Effector memory CD8-positive, alpha-beta T cell (primary cell): ENCODE measurements at regions not wholly inside any gene's neighbourhood (a gene's known extent, or its start where the extent isn't known, plus 50 kb on each side); places are given as distances from the start of the nearest gene placed in this dataset.

Source experiments
- ATAC-seq: fragments of 150-1000 bp; cut with Tn5 transposase; replicated peaks from 2 replicates; pipeline ENCODE4 v1.10.0; 2021; ENCODE audit warnings: mild to moderate bottlenecking, moderate library complexity
- DNase-seq, 3 experiments: peaks; one replicate each; pipeline ENCODE4 v3.0.0; 2021
- H3K27ac Mint-ChIP-seq, 2 donors: one replicate each; pipeline ENCODE4 v1.8.0; 2022; ENCODE audit warnings: mild to moderate bottlenecking in 2 of 2, mixed read lengths in 2 of 2, moderate library complexity in 2 of 2
- H3K27me3 Mint-ChIP-seq, 2 donors: one replicate each; pipeline ENCODE4 v1.8.0; 2022; ENCODE audit warnings: mixed read lengths in 2 of 2
- H3K36me3 Mint-ChIP-seq: one replicate; pipeline ENCODE4 v1.8.0; 2022; ENCODE audit warnings: mild to moderate bottlenecking, moderate library complexity, mixed read lengths; ENCODE audit not compliant: insufficient read depth
- H3K4me1 Mint-ChIP-seq, 2 donors: one replicate each; pipeline ENCODE4 v1.8.0; 2022; ENCODE audit warnings: low read depth in 2 of 2, mixed read lengths in 2 of 2
- H3K4me3 Mint-ChIP-seq, 2 donors: one replicate each; pipeline ENCODE4 v1.8.0; 2022; ENCODE audit warnings: mild to moderate bottlenecking in 2 of 2, mixed read lengths in 2 of 2, moderate library complexity in 2 of 2
- H3K9me3 Mint-ChIP-seq, 2 donors: one replicate each; pipeline ENCODE4 v1.8.0; 2022; ENCODE audit warnings: mixed read lengths in 2 of 2

DNA sequence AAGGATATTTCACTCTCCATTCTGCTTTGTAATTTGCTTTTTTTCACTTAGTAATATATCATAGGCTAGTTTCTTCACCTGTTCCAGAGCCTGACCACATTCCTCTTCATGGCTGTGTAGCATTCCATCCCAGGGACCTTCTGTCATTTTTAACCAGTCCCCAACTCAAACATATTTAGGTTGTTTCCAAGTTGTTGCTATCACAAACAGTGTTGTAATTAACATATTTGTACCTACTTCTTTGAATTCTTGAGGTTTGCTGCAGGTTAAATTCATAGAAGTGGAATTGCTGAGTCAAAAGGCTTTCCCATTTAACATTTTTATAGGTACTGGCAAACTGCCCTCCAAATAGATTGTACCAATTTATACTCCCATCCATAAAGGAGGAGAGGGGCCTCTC, 65.1 kb upstream of the MED9 start:
- Mint-ChIP-seq H3K4me1 (peaks cover 16 to 18% of the 10 kb centered on the region in 2 donors), H3K27ac (no peak overlapping the region)
- ATAC-seq: no peak

DNA sequence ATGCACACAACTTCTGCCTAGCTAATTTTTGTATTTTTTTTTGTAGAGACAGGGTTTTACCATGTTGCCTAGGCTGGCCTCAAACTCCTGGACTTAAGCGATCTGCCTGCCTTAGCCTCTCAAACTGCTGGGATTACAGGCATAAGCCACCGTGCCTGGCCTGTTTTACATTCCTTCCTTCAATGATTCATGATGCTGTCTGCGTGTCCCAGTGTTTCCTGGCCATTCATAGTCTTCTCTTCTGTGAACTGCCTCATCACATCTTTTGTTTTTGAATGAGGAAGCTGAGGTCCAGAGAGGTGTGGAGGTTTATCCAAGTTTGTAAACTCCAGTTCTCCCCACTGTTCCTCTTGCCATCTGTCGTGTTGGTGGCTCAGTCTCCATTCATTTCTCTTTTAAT, 64.5 kb upstream of the MED9 start:
- no peaks in the 10 kb centered on the region for H3K36me3 Mint-ChIP-seq
- H3K9me3 Mint-ChIP-seq: no peaks in the 10 kb centered on the region
- H3K4me3 Mint-ChIP-seq: no peak overlapping the region
- peaks cover 6 to 8% of the 10 kb centered on the region in 2 donors for H3K27me3 Mint-ChIP-seq
- H3K4me1 Mint-ChIP-seq: peaks cover 17 to 19% of the 10 kb centered on the region in 2 donors
- DNase-seq (no peak), ATAC-seq (no peak)
- no peak overlapping the region for H3K27ac Mint-ChIP-seq

More for the DNA sequence above, 65.1 kb upstream of the MED9 start:
- peaks cover 6 to 8% of the 10 kb centered on the region in 2 donors for H3K27me3 Mint-ChIP-seq
- no peak for DNase-seq
- no peak overlapping the region for H3K4me3 Mint-ChIP-seq
- no peaks in the 10 kb centered on the region for H3K36me3 Mint-ChIP-seq
- H3K9me3 Mint-ChIP-seq: no peaks in the 10 kb centered on the region

DNA sequence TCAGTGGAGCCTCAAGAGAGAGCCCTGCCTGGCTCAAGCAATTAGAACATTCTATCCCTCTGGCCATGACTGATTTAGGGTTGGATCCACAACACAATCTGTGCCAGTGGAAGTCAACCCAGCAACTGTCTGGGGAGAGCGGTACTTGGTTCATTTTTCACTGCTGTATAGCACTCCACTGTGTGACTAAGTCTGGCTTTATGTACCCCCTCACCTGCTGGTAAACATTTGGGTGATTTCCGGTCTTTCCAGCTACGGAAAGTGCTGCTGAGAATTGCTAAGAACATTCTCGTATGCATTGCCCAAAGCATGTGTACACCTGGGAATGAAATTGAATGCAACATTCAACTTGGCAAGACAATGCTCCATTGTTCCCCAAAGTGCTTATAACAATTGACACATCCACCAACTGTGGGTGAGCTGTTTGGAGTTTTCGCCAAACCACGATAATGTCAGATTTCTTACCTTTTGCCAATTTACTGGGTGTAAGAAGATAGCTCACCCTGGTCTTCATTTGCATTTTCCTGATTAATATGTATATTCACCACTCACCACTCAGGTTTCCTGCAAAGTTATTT, 63.5 kb upstream of the MED9 start:
- peaks cover 6 to 8% of the 10 kb centered on the region in 2 donors for H3K27me3 Mint-ChIP-seq
- peaks cover 12 to 17% of the 10 kb centered on the region in 2 donors for H3K4me1 Mint-ChIP-seq
- DNase-seq (no peak), ATAC-seq (no peak)
- no peak overlapping the region for H3K4me3 Mint-ChIP-seq
- no peaks in the 10 kb centered on the region for H3K36me3 Mint-ChIP-seq
- H3K27ac Mint-ChIP-seq: no peak overlapping the region
- H3K9me3 Mint-ChIP-seq: no peaks in the 10 kb centered on the region

DNA sequence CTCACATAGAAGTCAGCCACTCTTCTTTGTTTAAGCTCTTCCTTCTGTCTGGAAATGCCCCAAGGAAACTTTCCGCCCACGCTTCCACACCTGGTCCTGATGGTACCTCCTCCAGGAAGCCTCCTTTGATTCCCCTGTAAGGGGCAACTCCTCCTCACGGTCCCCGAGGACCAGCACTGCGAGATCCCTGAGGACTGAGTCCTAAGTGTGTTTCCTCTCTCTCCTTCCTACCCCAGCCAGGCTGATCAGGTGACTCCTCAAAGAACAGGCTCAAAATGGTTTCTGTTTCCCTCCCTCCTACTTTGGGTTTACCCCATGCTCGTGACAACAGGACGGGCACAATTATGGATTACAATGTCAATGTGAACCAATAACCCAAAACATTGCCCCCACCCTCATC, 63.0 kb upstream of the MED9 start:
- Mint-ChIP-seq H3K4me3 (no peak overlapping the region), H3K9me3 (no peaks in the 10 kb centered on the region), H3K36me3 (no peaks in the 10 kb centered on the region), H3K27me3 (peaks cover 6 to 8% of the 10 kb centered on the region in 2 donors), H3K4me1 (peaks cover 12 to 17% of the 10 kb centered on the region in 2 donors), H3K27ac (no peak overlapping the region)
- ATAC-seq (no peak), DNase-seq (no peak)

DNA sequence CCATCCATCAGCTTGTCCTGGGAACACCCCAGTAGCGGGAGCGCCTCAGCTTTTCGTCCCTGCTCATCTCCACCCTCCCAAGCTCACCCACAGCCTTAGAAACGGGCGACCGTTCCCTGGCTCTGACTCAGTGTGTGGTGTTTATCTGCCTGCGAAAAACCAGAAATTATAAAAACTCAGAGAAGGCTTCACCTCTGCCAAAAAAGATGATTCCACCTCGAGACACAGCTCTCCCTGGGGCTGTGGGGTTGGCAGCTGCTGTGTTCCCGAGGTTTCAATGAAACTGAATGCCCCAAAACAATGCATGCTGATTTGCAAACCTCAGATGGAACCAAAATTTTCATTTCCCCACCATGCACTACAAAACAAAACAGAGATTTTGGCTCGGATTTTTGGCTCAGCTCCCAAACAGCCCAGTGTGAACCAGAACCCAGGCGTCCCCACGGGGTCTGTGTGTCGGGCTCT, 62.4 kb upstream of the MED9 start:
- DNase-seq (no peak), ATAC-seq (no peak)
- H3K27me3 Mint-ChIP-seq: peaks cover 6 to 8% of the 10 kb centered on the region in 2 donors
- H3K36me3 Mint-ChIP-seq: no peaks in the 10 kb centered on the region
- no peak overlapping the region for H3K27ac Mint-ChIP-seq
- H3K9me3 Mint-ChIP-seq: no peaks in the 10 kb centered on the region
- peaks cover 12 to 15% of the 10 kb centered on the region in 2 donors for H3K4me1 Mint-ChIP-seq
- H3K4me3 Mint-ChIP-seq: no peak overlapping the region

DNA sequence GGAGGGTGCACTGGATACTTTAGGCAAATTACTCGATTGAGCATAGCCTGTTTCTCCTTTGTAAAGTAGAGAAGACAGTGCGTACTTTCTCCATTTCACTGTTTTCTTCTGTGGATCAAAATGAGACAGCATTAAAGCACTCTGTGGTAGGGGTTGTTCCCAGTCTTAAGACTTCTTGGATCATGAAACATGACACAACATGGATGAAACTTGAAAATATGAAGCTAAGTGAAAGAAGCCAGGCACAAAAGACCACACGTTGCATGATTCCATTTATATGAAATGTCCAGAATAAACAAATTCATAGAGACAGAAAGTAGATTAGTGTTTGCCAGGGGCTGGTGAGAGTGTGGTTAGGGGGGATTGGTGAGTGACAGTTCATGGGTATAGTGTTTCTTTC, 61.8 kb upstream of the MED9 start:
- ATAC-seq: no peak
- DNase-seq: no peak
- H3K4me1 Mint-ChIP-seq: peaks cover 11 to 12% of the 10 kb centered on the region in 2 donors
- no peak overlapping the region for H3K4me3 Mint-ChIP-seq
- H3K36me3 Mint-ChIP-seq: peaks cover 3% of the 10 kb centered on the region
- no peak overlapping the region for H3K27ac Mint-ChIP-seq
- H3K27me3 Mint-ChIP-seq: peaks cover 6 to 8% of the 10 kb centered on the region in 2 donors
- H3K9me3 Mint-ChIP-seq: no peaks in the 10 kb centered on the region

DNA sequence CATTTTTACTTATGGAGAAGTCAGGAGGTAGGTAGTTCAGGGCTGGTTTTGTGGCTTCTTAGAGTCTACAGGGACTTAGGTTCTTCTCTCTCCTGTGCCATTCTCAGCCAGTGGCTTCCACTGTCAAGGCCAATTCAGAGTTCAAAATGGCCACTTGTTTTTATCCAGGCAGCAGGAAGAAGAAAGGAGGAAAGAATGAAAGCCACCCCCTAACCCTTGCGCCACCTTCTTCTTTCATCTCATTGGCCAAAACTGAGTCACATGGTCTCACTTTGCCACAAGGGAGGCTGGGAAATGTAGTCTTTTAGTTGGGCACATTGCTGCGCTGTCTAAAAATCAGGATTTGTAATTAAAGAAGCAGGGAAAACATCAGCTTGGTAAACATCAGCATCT, 60.8 kb upstream of the MED9 start:
- Mint-ChIP-seq H3K4me1 (peaks cover 11 to 12% of the 10 kb centered on the region in 2 donors), H3K4me3 (no peak overlapping the region), H3K27ac (peak overlapping the region in 1 of 2 donors; percentile 44), H3K36me3 (peaks cover 3% of the 10 kb centered on the region), H3K9me3 (no peaks in the 10 kb centered on the region), H3K27me3 (peaks cover 6 to 8% of the 10 kb centered on the region in 2 donors)
- DNase-seq (no peak), ATAC-seq (peak; percentile 48)

DNA sequence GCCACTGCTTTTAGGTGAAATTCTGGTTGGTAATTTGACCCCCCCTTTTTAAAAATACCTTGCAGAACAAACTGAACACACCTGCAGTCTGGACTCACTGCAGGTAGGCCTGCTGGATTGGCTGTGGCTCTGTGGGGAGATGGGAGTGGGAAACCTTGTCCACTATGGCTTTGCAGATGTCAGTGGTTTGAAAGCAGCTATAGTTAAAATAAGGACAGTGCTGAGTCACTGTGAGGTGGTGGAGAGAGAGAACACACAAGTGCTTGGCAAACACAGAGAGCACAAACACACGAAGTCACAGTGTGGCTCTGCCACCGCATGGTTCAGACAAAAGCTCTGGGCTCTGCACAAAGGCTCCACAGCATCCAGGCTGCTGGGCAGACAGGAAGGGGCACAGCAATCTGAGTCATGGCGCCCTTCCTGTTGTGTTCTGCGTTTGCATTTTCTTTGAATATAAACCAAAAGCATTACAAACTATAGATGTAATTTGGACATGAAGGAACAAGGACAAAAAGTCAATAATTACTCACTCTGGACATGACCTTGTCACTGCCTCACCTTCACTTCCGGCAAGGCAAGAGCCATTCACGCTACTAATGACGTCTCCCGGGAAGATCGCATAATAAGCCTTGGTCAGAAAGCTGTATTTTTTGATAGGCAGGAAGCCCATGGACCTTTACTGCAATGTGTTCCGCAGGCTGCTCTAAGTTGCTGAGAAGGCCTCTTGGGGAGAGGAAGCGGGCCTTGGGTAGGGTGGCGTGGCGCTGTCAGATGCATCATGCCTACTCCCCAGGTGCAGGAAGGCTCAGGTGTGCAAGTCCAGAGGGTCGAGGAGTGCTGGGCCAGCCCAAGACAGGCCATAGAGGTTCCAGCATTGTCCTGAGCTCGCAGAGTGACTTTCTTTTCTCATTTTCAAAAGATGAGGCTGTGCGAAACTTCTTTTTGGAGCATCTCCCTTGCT, 60.1 kb upstream of the MED9 start:
- peaks cover 3% of the 10 kb centered on the region for H3K36me3 Mint-ChIP-seq
- DNase-seq: no peak
- H3K4me1 Mint-ChIP-seq: peaks cover 11 to 12% of the 10 kb centered on the region in 2 donors
- no peak overlapping the region for H3K4me3 Mint-ChIP-seq
- peak; percentile 59 for ATAC-seq
- H3K27me3 Mint-ChIP-seq: peaks cover 6 to 8% of the 10 kb centered on the region in 2 donors
- H3K9me3 Mint-ChIP-seq: no peaks in the 10 kb centered on the region
- H3K27ac Mint-ChIP-seq: peak overlapping the region in 1 of 2 donors; percentile 44

DNA sequence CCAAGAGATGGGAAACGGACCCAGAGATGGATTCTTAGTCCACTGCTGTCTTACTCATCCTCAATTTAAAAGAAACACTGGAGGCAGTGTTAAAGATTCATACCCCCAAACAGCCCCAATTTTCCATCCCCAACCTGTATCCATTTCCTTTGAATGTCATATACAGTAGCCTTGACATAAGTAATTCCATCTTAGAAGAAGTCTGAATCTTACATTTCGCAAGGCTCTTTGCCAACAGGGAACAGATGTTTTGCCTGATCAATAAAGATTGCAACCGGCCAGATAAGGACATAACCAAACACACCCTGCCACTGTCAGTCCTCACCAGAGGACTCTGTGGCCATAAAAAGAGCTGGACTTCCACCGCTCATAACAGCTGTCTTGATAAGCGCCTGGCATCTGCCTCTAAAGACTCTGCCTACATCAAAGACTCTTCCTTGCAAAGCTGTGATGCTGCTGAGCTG, 59.0 kb upstream of the MED9 start:
- Mint-ChIP-seq H3K36me3 (peaks cover 3% of the 10 kb centered on the region), H3K4me1 (peaks cover 11 to 12% of the 10 kb centered on the region in 2 donors), H3K4me3 (no peak overlapping the region), H3K9me3 (peaks cover 0 to 2% of the 10 kb centered on the region in 2 donors), H3K27ac (no peak overlapping the region), H3K27me3 (peaks cover 6 to 14% of the 10 kb centered on the region in 2 donors)
- ATAC-seq (no peak), DNase-seq (no peak)

DNA sequence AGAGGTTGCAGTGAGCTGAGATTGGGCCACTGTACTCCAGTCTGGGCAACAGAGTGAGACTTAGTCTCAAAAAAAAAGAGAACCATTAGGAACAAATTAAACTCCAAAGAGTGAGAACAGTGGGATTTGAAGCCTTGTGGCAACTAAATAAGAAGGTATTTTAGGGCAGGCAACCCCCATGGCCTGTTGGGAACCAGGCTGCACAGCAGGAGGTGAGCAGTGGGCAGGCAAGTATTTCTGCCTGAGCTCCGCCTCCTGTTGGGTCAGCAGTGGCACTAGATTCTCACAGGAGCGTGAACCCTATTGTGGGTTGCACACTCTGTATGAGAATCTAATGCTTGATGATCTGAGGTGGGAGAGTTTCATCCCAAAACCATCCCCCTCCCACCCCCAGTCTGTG, 57.6 kb upstream of the MED9 start:
- DNase-seq (no peak), ATAC-seq (no peak)
- Mint-ChIP-seq H3K4me3 (no peak overlapping the region), H3K4me1 (peaks cover 11 to 12% of the 10 kb centered on the region in 2 donors), H3K9me3 (peaks cover 0 to 2% of the 10 kb centered on the region in 2 donors), H3K27me3 (peaks cover 2 to 8% of the 10 kb centered on the region in 2 donors), H3K27ac (no peak overlapping the region), H3K36me3 (peaks cover 3% of the 10 kb centered on the region)

DNA sequence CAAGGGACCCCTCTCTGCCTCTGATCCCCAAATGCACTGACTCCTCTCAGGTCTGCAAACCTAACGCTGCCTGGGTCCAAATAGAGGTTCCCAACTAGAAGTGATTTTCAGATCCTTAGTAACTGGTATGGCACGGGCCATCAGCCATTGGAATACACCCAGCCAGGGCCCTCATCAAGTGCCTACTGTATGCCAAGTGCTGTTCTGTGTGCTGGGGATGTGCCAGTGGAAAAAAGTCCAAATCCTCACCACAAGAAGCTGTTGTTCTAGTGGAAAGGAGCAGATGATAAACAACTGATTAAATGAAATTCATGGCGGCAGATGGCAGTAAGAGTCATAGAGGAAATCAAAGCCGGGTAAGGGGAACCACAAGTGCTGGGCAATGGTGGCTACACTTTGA, 57.2 kb upstream of the MED9 start:
- Mint-ChIP-seq H3K36me3 (peaks cover 3% of the 10 kb centered on the region), H3K4me1 (peaks cover 11 to 12% of the 10 kb centered on the region in 2 donors), H3K27ac (no peak overlapping the region), H3K27me3 (peaks cover 0 to 6% of the 10 kb centered on the region in 2 donors), H3K9me3 (peaks cover 0 to 2% of the 10 kb centered on the region in 2 donors), H3K4me3 (no peak overlapping the region)
- no peak for DNase-seq
- no peak for ATAC-seq

DNA sequence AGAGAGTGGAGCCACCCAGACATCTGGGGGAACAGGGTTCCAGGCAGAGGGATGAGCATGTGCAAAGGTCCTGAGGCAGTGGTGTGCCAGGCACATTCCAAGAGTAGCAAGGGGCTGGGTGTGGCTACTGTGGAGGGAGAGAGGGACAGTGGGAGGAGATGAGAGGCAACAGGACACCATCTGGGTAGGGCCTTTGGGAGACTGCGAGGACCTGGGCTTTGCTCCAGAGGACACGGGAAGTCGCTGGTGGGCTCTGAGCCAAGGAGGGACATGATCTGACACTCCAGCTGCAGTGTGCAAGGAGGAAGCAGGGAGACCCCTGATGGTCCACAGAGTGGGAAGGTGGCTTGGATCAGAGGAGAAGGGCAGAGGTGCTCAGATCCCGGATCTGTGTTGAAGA, 56.7 kb upstream of the MED9 start:
- Mint-ChIP-seq H3K9me3 (peaks cover 0 to 2% of the 10 kb centered on the region in 2 donors), H3K4me3 (no peak overlapping the region), H3K36me3 (peaks cover 3% of the 10 kb centered on the region), H3K4me1 (peaks cover 11 to 12% of the 10 kb centered on the region in 2 donors), H3K27me3 (peaks cover 0 to 6% of the 10 kb centered on the region in 2 donors), H3K27ac (no peak overlapping the region)
- DNase-seq (no peak), ATAC-seq (no peak)

DNA sequence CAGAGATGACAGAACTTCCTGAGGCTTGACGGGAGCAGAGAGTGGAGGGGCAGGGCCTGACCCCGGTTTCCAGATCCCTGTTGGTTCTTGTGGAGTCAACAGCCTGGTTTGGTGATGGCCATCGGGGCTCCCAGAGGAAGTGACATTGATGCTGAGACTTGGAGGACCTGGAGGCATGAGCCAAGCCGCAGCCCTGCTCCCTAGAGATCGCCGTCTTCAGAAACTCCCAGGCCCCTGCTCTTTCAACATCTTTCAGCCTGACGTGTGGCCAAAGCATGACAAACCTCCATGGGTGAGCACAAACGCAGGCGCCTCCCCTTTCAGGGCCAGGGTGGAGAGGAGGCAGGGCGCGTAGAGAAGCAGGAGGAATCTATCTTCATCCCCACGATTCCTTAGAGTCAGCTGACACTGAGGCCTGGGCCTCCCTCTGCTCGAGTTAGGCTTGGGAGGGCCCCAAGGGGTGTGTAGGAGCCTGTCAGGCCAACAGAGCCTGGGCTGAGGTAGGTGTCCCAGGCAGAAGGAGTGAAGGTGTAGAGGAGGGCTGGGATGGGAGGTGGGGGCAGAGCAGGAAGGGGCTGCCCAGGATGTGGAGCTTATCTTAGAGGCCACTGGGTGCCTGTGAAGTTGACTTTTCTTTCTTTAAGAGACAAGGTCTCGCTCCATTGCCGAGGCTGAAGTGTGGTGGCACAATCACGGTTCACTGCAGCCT, 56.1 kb upstream of the MED9 start:
- ATAC-seq (no peak), DNase-seq (no peak)
- peaks cover 0 to 6% of the 10 kb centered on the region in 2 donors for H3K27me3 Mint-ChIP-seq
- no peak overlapping the region for H3K4me3 Mint-ChIP-seq
- peaks cover 0 to 2% of the 10 kb centered on the region in 2 donors for H3K9me3 Mint-ChIP-seq
- peaks cover 11 to 12% of the 10 kb centered on the region in 2 donors for H3K4me1 Mint-ChIP-seq
- no peak overlapping the region for H3K27ac Mint-ChIP-seq
- H3K36me3 Mint-ChIP-seq: peaks cover 3% of the 10 kb centered on the region
